Pulmonary artery endothelial cell (primary cell): ENCODE measurements at regions not wholly inside any gene's neighbourhood (a gene's known extent, or its start where the extent isn't known, plus 50 kb on each side); places are given as distances from the start of the nearest gene placed in this dataset.

Experiments used
- DNase-seq: peaks from one replicate; pipeline ENCODE4 v3.0.0-alpha.2; 2011; ENCODE audit warnings: low read depth, low spot score

GRCh38 chr1:10962483-10962882 lies 50.0 kb upstream of the TARDBP start:
- DNase-seq: no peak
